Neutrophil (primary cell): ENCODE measurements at regions not wholly inside any gene's neighbourhood (a gene's known extent, or its start where the extent isn't known, plus 50 kb on each side); places are given as distances from the start of the nearest gene placed in this dataset.
"Not testable (repeated sequence)": the region's sequence is repeated elsewhere in the genome, so short reads cannot be mapped to it uniquely, and the experiment has no call there.

Experiments used
- H3K27ac ChIP-seq: fragments of 200-600 bp; sonication (generic); 2 replicates; pipeline ENCODE4 v1.5.1; 2016; ENCODE audit warnings: mild to moderate bottlenecking, moderate library complexity
- H3K27me3 ChIP-seq: fragments of 200-600 bp; sonication (generic); 2 replicates; pipeline ENCODE4 v1.6.0; 2016; ENCODE audit warnings: mild to moderate bottlenecking
- H3K36me3 ChIP-seq: fragments of 200-600 bp; sonication (generic); 2 replicates; pipeline ENCODE4 v1.5.1; 2017
- H3K4me1 ChIP-seq, 2 experiments: fragments of 200-600 bp in 1 of 2; sonication (generic) in 1 of 2; 1 replicate in 1 of 2; 2 replicates in 1 of 2; pipeline versions ENCODE4 v1.5.1 to v1.6.1; 2013 to 2016; ENCODE audit warnings: low read depth in 1 of 2, low read length in 1 of 2, mild to moderate bottlenecking in 1 of 2, moderate library complexity in 1 of 2; ENCODE audit not compliant: control insufficient read depth in 1 of 2, insufficient read depth in 1 of 2
- H3K4me3 ChIP-seq, 2 experiments: fragments of 200-600 bp in 1 of 2; sonication (generic) in 1 of 2; 1 replicate in 1 of 2; 2 replicates in 1 of 2; pipeline ENCODE4 v1.5.1; 2013 to 2016; ENCODE audit warnings: low read depth in 1 of 2, low read length in 1 of 2, mild to moderate bottlenecking in 1 of 2, moderate library complexity in 1 of 2
- H3K9me3 ChIP-seq: fragments of 200-600 bp; sonication (generic); 2 replicates; pipeline ENCODE4 v1.5.1; 2016
- TF ChIP-seq, protein P1 (sequence below): fragments of 200-600 bp; sonication (generic); IDR thresholded peaks from 2 replicates; pipeline ENCODE4 v1.5.1; 2016; ENCODE audit warnings: antibody characterized with exemption

DNA sequence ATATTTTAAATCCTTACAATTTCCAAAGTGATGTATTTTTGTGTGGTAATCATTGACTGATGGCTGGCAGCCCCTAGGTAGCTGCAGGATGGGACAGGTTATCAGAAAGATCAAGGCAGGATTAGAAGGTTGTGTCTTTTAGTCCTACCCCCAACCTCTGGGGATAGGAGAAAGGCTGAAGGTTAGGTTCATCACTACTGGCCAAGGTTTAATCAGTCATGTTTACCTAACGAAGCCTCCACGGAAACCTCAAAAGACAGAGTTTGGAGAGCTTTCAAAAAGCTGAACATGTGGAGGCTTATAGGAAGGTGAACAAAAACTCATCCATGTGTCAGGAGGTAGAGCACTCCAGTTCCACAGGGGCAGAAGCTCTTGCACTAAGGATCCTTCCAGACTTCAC, 77.5 kb upstream of the CD163 start:
- H3K9me3 ChIP-seq = no peaks in the 10 kb centered on the region
- H3K27me3 ChIP-seq = no peaks in the 10 kb centered on the region
- H3K4me3 ChIP-seq = no peak overlapping the region
- H3K27ac ChIP-seq = no peak overlapping the region
- H3K4me1 ChIP-seq = no peaks in the 10 kb centered on the region
- H3K36me3 ChIP-seq = no peaks in the 10 kb centered on the region
- TF ChIP-seq, protein P1, sequence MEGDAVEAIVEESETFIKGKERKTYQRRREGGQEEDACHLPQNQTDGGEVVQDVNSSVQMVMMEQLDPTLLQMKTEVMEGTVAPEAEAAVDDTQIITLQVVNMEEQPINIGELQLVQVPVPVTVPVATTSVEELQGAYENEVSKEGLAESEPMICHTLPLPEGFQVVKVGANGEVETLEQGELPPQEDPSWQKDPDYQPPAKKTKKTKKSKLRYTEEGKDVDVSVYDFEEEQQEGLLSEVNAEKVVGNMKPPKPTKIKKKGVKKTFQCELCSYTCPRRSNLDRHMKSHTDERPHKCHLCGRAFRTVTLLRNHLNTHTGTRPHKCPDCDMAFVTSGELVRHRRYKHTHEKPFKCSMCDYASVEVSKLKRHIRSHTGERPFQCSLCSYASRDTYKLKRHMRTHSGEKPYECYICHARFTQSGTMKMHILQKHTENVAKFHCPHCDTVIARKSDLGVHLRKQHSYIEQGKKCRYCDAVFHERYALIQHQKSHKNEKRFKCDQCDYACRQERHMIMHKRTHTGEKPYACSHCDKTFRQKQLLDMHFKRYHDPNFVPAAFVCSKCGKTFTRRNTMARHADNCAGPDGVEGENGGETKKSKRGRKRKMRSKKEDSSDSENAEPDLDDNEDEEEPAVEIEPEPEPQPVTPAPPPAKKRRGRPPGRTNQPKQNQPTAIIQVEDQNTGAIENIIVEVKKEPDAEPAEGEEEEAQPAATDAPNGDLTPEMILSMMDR = no peak

DNA sequence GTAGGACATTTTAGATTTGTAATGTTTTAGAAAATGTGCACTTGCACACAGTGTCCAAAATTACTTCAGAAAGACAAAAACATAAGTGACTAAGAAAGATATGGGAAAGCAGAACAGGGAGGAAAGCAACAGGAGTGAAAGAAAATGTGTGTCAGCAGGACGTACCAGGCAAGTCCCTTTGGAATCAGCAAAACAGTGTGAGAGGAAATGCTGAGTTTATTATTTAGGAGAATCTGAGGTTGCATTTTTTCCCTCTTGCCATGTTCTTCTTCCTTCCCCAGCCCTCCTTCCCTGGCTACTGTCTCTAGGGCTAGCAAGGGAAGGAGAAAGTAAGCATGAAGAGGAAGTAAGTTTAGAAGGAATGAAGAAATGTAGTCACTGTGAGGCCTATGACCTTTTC, 67.7 kb upstream of the CD163 start:
- Histone ChIP-seq H3K9me3 (no peaks in the 10 kb centered on the region), H3K27me3 (no peaks in the 10 kb centered on the region), H3K36me3 (no peaks in the 10 kb centered on the region), H3K27ac (no peak overlapping the region), H3K4me3 (no peak overlapping the region), H3K4me1 (no peaks in the 10 kb centered on the region)
- TF ChIP-seq, protein P1 = no peak

GRCh38 chr12:7557227-7557626, 53.6 kb upstream of the CD163 start:
- Histone ChIP-seq H3K4me1 (peaks cover 10 to 13% of the 10 kb centered on the region in 2 experiments), H3K27ac (no peak overlapping the region), H3K27me3 (no peaks in the 10 kb centered on the region), H3K36me3 (no peaks in the 10 kb centered on the region), H3K9me3 (no peaks in the 10 kb centered on the region), H3K4me3 (no peak overlapping the region)
- TF ChIP-seq, protein P1 = no peak

DNA sequence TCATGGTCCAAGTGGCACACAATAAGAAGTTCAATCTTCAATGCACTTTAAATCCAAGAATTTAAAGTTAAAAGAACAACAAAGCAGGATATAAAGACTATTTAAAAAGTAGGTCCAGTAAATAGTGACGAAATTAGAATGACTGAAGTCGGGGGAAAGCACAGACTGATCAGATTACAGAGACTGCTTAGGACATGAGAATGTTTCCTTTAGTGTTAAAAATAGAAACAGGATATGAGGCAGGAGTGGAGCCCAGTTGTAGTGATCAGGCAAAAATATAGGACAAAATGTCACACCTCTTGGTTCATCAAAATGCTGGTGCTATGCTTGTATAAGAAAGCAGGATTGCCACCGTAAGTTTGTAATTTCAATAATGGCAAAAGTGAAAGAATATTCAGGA, 52.2 kb upstream of the CD163 start:
- H3K4me3 ChIP-seq = no peak overlapping the region
- H3K27me3 ChIP-seq = no peaks in the 10 kb centered on the region
- H3K9me3 ChIP-seq = no peaks in the 10 kb centered on the region
- no peaks in the 10 kb centered on the region for H3K36me3 ChIP-seq
- no peak overlapping the region for H3K27ac ChIP-seq
- TF ChIP-seq, protein P1 = no peak
- H3K4me1 ChIP-seq = peaks cover 10 to 13% of the 10 kb centered on the region in 2 experiments

DNA sequence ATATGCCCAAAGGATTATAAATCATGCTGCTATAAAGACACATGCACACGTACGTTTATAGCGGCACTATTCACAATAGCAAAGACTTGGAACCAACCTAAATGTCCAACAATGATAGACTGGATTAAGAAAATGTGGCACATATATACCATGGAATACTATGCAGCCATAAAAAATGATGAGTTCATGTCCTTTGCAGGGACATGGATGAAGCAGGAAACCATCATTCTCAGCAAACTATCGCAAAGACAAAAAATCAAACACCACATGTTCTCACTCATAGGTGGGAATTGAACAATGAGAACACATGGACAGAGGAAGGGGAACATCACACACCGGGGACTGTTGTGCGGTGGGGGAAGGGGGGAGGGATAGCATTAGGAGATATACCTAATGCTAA, 51.3 kb upstream of the CD163 start:
- not testable (repeated sequence) for H3K36me3 ChIP-seq, H3K9me3 ChIP-seq, H3K27me3 ChIP-seq, H3K4me3 ChIP-seq, H3K27ac ChIP-seq
- peaks cover 10 to 13% of the 10 kb centered on the region in 2 experiments for H3K4me1 ChIP-seq
